PC-3 (cell line): ENCODE measurements at regions not wholly inside any gene's neighbourhood (a gene's known extent, or its start where the extent isn't known, plus 50 kb on each side); places are given as distances from the start of the nearest gene placed in this dataset.
A peak's percentile ranks its signal among the peaks of the same experiment; 100 is the strongest.
"Not testable (repeated sequence)": the region's sequence is repeated elsewhere in the genome, so short reads cannot be mapped to it uniquely, and the experiment has no call there.

Experiments used
- ATAC-seq: fragments of 200-7000 bp; cut with Tn5 transposase; 2 replicates; pipeline ENCODE4 v1.9.1; 2020; ENCODE audit warnings: mild to moderate bottlenecking, moderate library complexity
- BruUV-seq: library from RNA; stranded (reverse); fragments of 400-500 nt; replicated peaks from 2 replicates; lab custom pipeline; 2021; lab: Mats Ljungman, UMichigan
- CTCF ChIA-PET: fragments of 300-600 bp; sonication (Branson Sonifier 250); formaldehyde crosslinking; loops from one replicate; lab custom pipeline; 2022; ENCODE audit warnings: antibody characterized with exemption; lab: Charles Lee
- POLR2A ChIA-PET: fragments of 300-600 bp; sonication (Branson Sonifier 250); formaldehyde crosslinking; loops from one replicate; lab custom pipeline; 2022; ENCODE audit warnings: antibody characterized with exemption; ENCODE audit not compliant: unreplicated experiment; lab: Charles Lee
- DNase-seq: peaks from one replicate; pipeline ENCODE4 v3.0.0-alpha.2; 2015
- H2AFZ ChIP-seq: fragments of 300-600 bp; sonication (generic); 2 replicates; pipeline ENCODE4 v1.6.0; 2016; ENCODE audit warnings: antibody characterized with exemption, low read length
- H3F3A ChIP-seq: fragments of 300-600 bp; sonication (generic); one replicate; pipeline ENCODE4 v1.6.0; 2017; ENCODE audit warnings: antibody characterized with exemption, low read length, control low read depth, mild to moderate bottlenecking; ENCODE audit not compliant: unreplicated experiment
- H3K27ac ChIP-seq: fragments of 300-600 bp; sonication (generic); 2 replicates; pipeline ENCODE4 v1.5.1; 2016; ENCODE audit warnings: mild to moderate bottlenecking, low read length
- H3K27me3 ChIP-seq: fragments of 300-600 bp; sonication (generic); 2 replicates; pipeline ENCODE4 v1.6.1; 2016; ENCODE audit warnings: low read length, mixed read lengths
- H3K36me3 ChIP-seq: fragments of 300-600 bp; sonication (generic); 2 replicates; pipeline ENCODE4 v1.6.1; 2016; ENCODE audit warnings: low read depth, mixed run types, low read length, mixed read lengths
- H3K4me1 ChIP-seq: fragments of 300-600 bp; sonication (generic); 2 replicates; pipeline ENCODE4 v1.5.1; 2016; ENCODE audit warnings: low read length; ENCODE audit not compliant: insufficient read depth
- H3K4me2 ChIP-seq: fragments of 300-600 bp; sonication (generic); 2 replicates; pipeline ENCODE4 v1.6.0; 2016; ENCODE audit warnings: low read length
- H3K4me3 ChIP-seq: fragments of 300-600 bp; sonication (generic); 2 replicates; pipeline ENCODE4 v1.5.1; 2016; ENCODE audit warnings: mild to moderate bottlenecking, low read length, mixed read lengths
- H3K79me2 ChIP-seq: fragments of 300-600 bp; sonication (generic); 2 replicates; pipeline ENCODE4 v1.6.1; 2017; ENCODE audit warnings: low read length, mixed read lengths
- H3K9ac ChIP-seq: fragments of 300-600 bp; sonication (generic); 2 replicates; pipeline ENCODE4 v1.6.0; 2016; ENCODE audit warnings: mild to moderate bottlenecking, low read length
- H3K9me2 ChIP-seq: fragments of 300-600 bp; sonication (generic); replicated peaks from 2 replicates; pipeline ENCODE4 v1.6.1; 2016; ENCODE audit warnings: mixed run types, low read length, mixed read lengths
- H3K9me3 ChIP-seq: fragments of 300-600 bp; sonication (generic); 2 replicates; pipeline ENCODE4 v1.6.1; 2016; ENCODE audit warnings: low read length, mixed read lengths
- H4K20me1 ChIP-seq: fragments of 300-600 bp; sonication (generic); 2 replicates; pipeline ENCODE4 v1.6.1; 2016; ENCODE audit warnings: low read length, mixed read lengths
- EZH2 ChIP-seq: fragments of 300-600 bp; sonication (generic); IDR thresholded peaks from one replicate; pipeline ENCODE4 v1.6.1; 2017; ENCODE audit warnings: antibody characterized with exemption, mild to moderate bottlenecking, low read length; ENCODE audit not compliant: unreplicated experiment
- EZH2phosphoT487 ChIP-seq: fragments of 300-600 bp; sonication (generic); IDR thresholded peaks from 2 replicates; pipeline ENCODE4 v1.6.1; 2018; ENCODE audit warnings: mild to moderate bottlenecking, antibody characterized with exemption, low read length, borderline replicate concordance
- intact Hi-C: fragments of 100-400 bp; cut with micrococcal nuclease; formaldehyde crosslinking; loops from 2 replicates; pipeline ENCODE4 v1.9.0; 2023
- TF ChIP-seq, protein P1 (sequence below): fragments of 300-600 bp; sonication (generic); conservative IDR thresholded peaks from 2 replicates; pipeline ENCODE4 v1.5.1; 2017; ENCODE audit warnings: antibody characterized with exemption, low read depth, mild to moderate bottlenecking, low read length

- Histone ChIP-seq H3K9me2 (no peaks in the 10 kb centered on the region), H3K27ac (no peak overlapping the region), H3K9me3 (no peaks in the 10 kb centered on the region), H3K4me1 (no peaks in the 10 kb centered on the region), H3K79me2 (no peaks in the 10 kb centered on the region), H3K36me3 (no peaks in the 10 kb centered on the region), H3K27me3 (no peaks in the 10 kb centered on the region), H3K4me3 (no peak overlapping the region), H2AFZ (no peak overlapping the region), H4K20me1 (no peaks in the 10 kb centered on the region), H3K4me2 (no peak overlapping the region), H3K9ac (no peak overlapping the region), H3F3A (no peaks in the 10 kb centered on the region)
- ATAC-seq = no peak
- TF ChIP-seq, protein P1, sequence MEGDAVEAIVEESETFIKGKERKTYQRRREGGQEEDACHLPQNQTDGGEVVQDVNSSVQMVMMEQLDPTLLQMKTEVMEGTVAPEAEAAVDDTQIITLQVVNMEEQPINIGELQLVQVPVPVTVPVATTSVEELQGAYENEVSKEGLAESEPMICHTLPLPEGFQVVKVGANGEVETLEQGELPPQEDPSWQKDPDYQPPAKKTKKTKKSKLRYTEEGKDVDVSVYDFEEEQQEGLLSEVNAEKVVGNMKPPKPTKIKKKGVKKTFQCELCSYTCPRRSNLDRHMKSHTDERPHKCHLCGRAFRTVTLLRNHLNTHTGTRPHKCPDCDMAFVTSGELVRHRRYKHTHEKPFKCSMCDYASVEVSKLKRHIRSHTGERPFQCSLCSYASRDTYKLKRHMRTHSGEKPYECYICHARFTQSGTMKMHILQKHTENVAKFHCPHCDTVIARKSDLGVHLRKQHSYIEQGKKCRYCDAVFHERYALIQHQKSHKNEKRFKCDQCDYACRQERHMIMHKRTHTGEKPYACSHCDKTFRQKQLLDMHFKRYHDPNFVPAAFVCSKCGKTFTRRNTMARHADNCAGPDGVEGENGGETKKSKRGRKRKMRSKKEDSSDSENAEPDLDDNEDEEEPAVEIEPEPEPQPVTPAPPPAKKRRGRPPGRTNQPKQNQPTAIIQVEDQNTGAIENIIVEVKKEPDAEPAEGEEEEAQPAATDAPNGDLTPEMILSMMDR = peak; percentile 49
- TF ChIP-seq EZH2 = no peak
- TF ChIP-seq EZH2phosphoT487 = no peak
- intact Hi-C loops = no loop called here
- peak; percentile 33 for DNase-seq
- no TSS peak for BruUV-seq
- POLR2A ChIA-PET = no interaction called here
- CTCF ChIA-PET = no interaction called here
Observed at GRCh38 chr10:57333880-57334279, 933.8 kb downstream of the IPMK start.

- H3K9me2 ChIP-seq, H4K20me1 ChIP-seq, H2AFZ ChIP-seq, ATAC-seq, H3F3A ChIP-seq, H3K27me3 ChIP-seq, H3K36me3 ChIP-seq, DNase-seq, BruUV-seq, H3K27ac ChIP-seq, H3K9me3 ChIP-seq, H3K4me1 ChIP-seq, H3K79me2 ChIP-seq, CTCF ChIA-PET, H3K4me2 ChIP-seq, H3K9ac ChIP-seq, H3K4me3 ChIP-seq, POLR2A ChIA-PET: not testable (repeated sequence)
- intact Hi-C loops = loop anchor here (10.0 kb wide), 1 partner anchor 467 kb away; no protein-coding TSS in a partner anchor
Observed at GRCh38 chr10:57321400-57321854, 946.3 kb downstream of the IPMK start.

DNA sequence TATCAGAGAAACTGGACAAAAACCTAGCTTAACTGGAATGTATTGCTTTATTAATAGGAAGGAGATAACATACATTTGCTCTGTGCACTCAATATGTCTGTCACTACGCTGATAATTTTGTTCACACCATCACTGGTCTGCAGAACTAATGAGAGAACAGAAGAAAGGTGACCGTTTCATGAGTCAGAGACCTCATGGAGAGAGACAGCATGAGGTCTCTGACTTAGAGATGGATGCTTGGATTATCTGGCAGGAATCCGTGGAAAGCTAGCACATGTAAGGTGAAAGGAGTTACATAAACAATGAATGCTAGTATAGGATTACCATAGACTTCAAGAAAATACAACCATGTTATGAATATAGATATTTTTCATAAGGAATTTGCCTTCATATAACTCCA, 947.3 kb downstream of the IPMK start:
- H3K27me3 ChIP-seq = no peaks in the 10 kb centered on the region
- H3K9me2 ChIP-seq = no peaks in the 10 kb centered on the region
- no peak overlapping the region for H3K4me3 ChIP-seq
- H3F3A ChIP-seq = no peaks in the 10 kb centered on the region
- H3K9me3 ChIP-seq = no peaks in the 10 kb centered on the region
- CTCF ChIA-PET = no interaction called here
- ATAC-seq (no peak), DNase-seq (no peak)
- POLR2A ChIA-PET = no interaction called here
- no peak overlapping the region for H3K4me2 ChIP-seq
- no peak for TF ChIP-seq EZH2
- no peak for TF ChIP-seq EZH2phosphoT487
- TF ChIP-seq, protein P1 = no peak
- H3K27ac ChIP-seq = no peak overlapping the region
- no peaks in the 10 kb centered on the region for H3K4me1 ChIP-seq
- no peaks in the 10 kb centered on the region for H4K20me1 ChIP-seq
- BruUV-seq = no TSS peak
- H3K9ac ChIP-seq = no peak overlapping the region
- intact Hi-C loops = loop anchor here (10.0 kb wide), 1 partner anchor 466 kb away; no protein-coding TSS in a partner anchor
- H2AFZ ChIP-seq = no peak overlapping the region
- H3K79me2 ChIP-seq = no peaks in the 10 kb centered on the region
- no peaks in the 10 kb centered on the region for H3K36me3 ChIP-seq
